ENCODE measurements at regions not wholly inside any gene's neighbourhood (a gene's known extent, or its start where the extent isn't known, plus 50 kb on each side); places are given as distances from the start of the nearest gene placed in this dataset.

DNA sequence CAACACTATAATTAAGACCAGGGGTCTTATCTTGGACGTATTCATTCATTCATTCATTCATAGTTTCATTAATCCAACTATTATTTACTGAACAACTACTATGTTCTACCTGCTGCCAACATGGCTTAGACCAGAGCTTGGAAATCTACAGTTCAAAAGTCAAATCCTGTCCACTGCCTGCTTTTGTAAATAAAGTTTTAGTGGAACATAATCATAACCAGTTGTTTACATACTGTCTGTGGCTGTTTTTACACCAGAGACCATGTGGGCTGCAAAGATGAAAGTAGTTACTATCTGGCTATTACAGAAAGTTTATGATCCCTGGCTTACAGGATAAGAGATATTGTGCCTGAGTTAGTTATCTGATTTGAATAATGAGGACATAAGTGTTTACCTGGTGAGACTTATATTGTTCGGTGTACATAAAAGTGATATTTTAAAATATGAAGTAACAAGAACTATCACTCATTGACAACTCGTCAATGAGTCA, 567.7 kb downstream of the TFAP2B start:
- Histone ChIP-seq H3K9me3 (ENCODE audit: low read length) (no peaks in the 10 kb centered on the region), H3K27ac (ENCODE audit: low read length) (no peak overlapping the region), H3K4me2 (ENCODE audit: low read length) (no peak overlapping the region), H3K9ac (ENCODE audit: low read length) (no peak overlapping the region), H3K27me3 (ENCODE audit: insufficient read depth, low read depth, low read length) (no peaks in the 10 kb centered on the region), H3K79me2 (replicated peaks; ENCODE audit: insufficient read depth, low read length) (no peaks in the 10 kb centered on the region), H3F3A (ENCODE audit: insufficient read depth, low read length, poor library complexity, severe bottlenecking) (no peaks in the 10 kb centered on the region), H4K20me1 (ENCODE audit: insufficient read depth) (no peaks in the 10 kb centered on the region), H3K9me2 (ENCODE audit: insufficient read depth, low read length) (no peaks in the 10 kb centered on the region), H3K4me3 (ENCODE audit: low read length) (no peak overlapping the region), H3K36me3 (ENCODE audit: insufficient read depth, low read length) (no peaks in the 10 kb centered on the region), H2AFZ (ENCODE audit: low read depth, low read length) (no peak overlapping the region)
- no peak for TF ChIP-seq TAF1 (IDR thresholded peaks at IDR 0.05; ENCODE audit: low read depth)

DNA sequence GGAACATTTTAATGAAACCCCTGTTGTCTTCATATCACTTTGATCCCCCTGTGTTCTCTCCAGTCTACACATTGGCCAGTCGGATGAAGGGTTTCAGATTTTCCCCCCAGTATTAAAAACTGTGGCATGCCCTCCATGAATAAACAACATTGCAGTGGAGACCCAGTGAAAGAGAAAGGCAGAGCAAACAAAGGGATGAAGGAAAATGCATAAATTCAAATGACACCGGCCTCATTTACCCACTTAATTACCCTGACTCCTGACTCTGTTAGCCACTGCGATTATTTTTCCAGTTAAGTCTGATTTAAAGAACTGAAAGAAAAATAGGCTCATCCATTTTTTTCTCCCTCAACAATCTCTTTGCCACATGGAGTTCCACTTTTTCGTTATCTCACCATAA, 569.2 kb downstream of the TFAP2B start:
- TF ChIP-seq TAF1 (IDR thresholded peaks at IDR 0.05; ENCODE audit: low read depth) (no peak), REST (IDR thresholded peaks at IDR 0.05; ENCODE audit: borderline replicate concordance) (no peak), SMC3 (conservative IDR thresholded peaks at IDR 0.05; ENCODE audit: poor library complexity) (no peak)
- no peak overlapping the region for H3K27ac ChIP-seq (ENCODE audit: low read length)
- no peak overlapping the region for H2AFZ ChIP-seq (ENCODE audit: low read depth, low read length)
- H3K9me3 ChIP-seq (ENCODE audit: low read length), result no peaks in the 10 kb centered on the region
- no peaks in the 10 kb centered on the region for H3F3A ChIP-seq (ENCODE audit: insufficient read depth, low read length, poor library complexity, severe bottlenecking)
- H3K36me3 ChIP-seq (ENCODE audit: insufficient read depth, low read length), result no peaks in the 10 kb centered on the region
- no peaks in the 10 kb centered on the region for H3K9me2 ChIP-seq (ENCODE audit: insufficient read depth, low read length)
- H3K27me3 ChIP-seq (ENCODE audit: insufficient read depth, low read depth, low read length), result no peaks in the 10 kb centered on the region
- no peak overlapping the region for H3K4me2 ChIP-seq (ENCODE audit: low read length)
- no peaks in the 10 kb centered on the region for H4K20me1 ChIP-seq (ENCODE audit: insufficient read depth)
- no peaks in the 10 kb centered on the region for H3K79me2 ChIP-seq (replicated peaks; ENCODE audit: insufficient read depth, low read length)
- H3K4me3 ChIP-seq (ENCODE audit: low read length), result no peak overlapping the region
- no peak overlapping the region for H3K9ac ChIP-seq (ENCODE audit: low read length)

GRCh38 chr6:51394061-51394460, 575.4 kb downstream of the TFAP2B start:
- no peak overlapping the region for H2AFZ ChIP-seq (ENCODE audit: low read depth, low read length)
- no peak overlapping the region for H3K4me2 ChIP-seq (ENCODE audit: low read length)
- H3K36me3 ChIP-seq (ENCODE audit: insufficient read depth, low read length), result no peaks in the 10 kb centered on the region
- H3K9me3 ChIP-seq (ENCODE audit: low read length), result no peaks in the 10 kb centered on the region
- no peaks in the 10 kb centered on the region for H3K79me2 ChIP-seq (replicated peaks; ENCODE audit: insufficient read depth, low read length)
- TF ChIP-seq CTCF (IDR thresholded peaks at IDR 0.05; ENCODE audit: poor library complexity, severe bottlenecking) (no peak), REST (IDR thresholded peaks at IDR 0.05; ENCODE audit: borderline replicate concordance) (no peak), POLR2AphosphoS5 (IDR thresholded peaks at IDR 0.05) (no peak), EP300 (conservative IDR thresholded peaks at IDR 0.05; ENCODE audit: poor library complexity, severe bottlenecking) (no peak), SMC3 (conservative IDR thresholded peaks at IDR 0.05; ENCODE audit: poor library complexity) (no peak), EZH2 (IDR thresholded peaks at IDR 0.05; ENCODE audit: borderline replicate concordance, insufficient read depth, low read length, poor library complexity, severe bottlenecking) (no peak)
- H3F3A ChIP-seq (ENCODE audit: insufficient read depth, low read length, poor library complexity, severe bottlenecking), result no peaks in the 10 kb centered on the region
- no peak overlapping the region for H3K27ac ChIP-seq (ENCODE audit: low read length)
- no peak overlapping the region for H3K4me3 ChIP-seq (ENCODE audit: low read length)
- no peaks in the 10 kb centered on the region for H3K9me2 ChIP-seq (ENCODE audit: insufficient read depth, low read length)
- no peak overlapping the region for H3K9ac ChIP-seq (ENCODE audit: low read length)
- H4K20me1 ChIP-seq (ENCODE audit: insufficient read depth), result no peaks in the 10 kb centered on the region
- no peaks in the 10 kb centered on the region for H3K27me3 ChIP-seq (ENCODE audit: insufficient read depth, low read depth, low read length)

All from neural cell (in vitro differentiated cells).